Ascending aorta (tissue), 2 donors: ENCODE measurements at regions not wholly inside any gene's neighbourhood (a gene's known extent, or its start where the extent isn't known, plus 50 kb on each side); places are given as distances from the start of the nearest gene placed in this dataset.
"Not testable (repeated sequence)": the region's sequence is repeated elsewhere in the genome, so short reads cannot be mapped to it uniquely, and the experiment has no call there.

ENCODE experiments used
- DNase-seq, 2 donors: peaks; one replicate each; pipeline ENCODE4 v3.0.0-alpha.2; 2019; ENCODE audit warnings: low spot score in 2 of 2
- H3K27ac ChIP-seq, 2 donors: fragments of 200-600 bp; sonication (generic); one replicate each; pipeline ENCODE4 v1.5.1; 2016 to 2017; ENCODE audit warnings: mild to moderate bottlenecking in 1 of 2
- H3K27me3 ChIP-seq: fragments of 200-600 bp; sonication (generic); one replicate; pipeline ENCODE4 v1.5.1; 2017
- H3K36me3 ChIP-seq, 2 donors: fragments of 200-600 bp; sonication (generic); one replicate each; pipeline ENCODE4 v1.5.1; 2016
- H3K4me1 ChIP-seq, 2 donors: fragments of 200-600 bp; sonication (generic); one replicate each; pipeline ENCODE4 v1.5.1; 2016 to 2017; ENCODE audit warnings: mild to moderate bottlenecking in 1 of 2
- H3K4me3 ChIP-seq, 2 donors: fragments of 200-600 bp; sonication (generic); one replicate each; pipeline ENCODE4 v1.5.1; 2016 to 2017; ENCODE audit warnings: mild to moderate bottlenecking in 1 of 2
- H3K9me3 ChIP-seq, 2 donors: fragments of 200-600 bp; sonication (generic); one replicate each; pipeline ENCODE4 v1.5.1; 2016
- intact Hi-C: fragments of 100-400 bp; cut with DNase I; formaldehyde crosslinking; loops from one replicate; pipeline ENCODE4 v1.15.1; 2023
- TF ChIP-seq, protein P1 (sequence below), 3 experiments: fragments of 200-600 bp in 2 of 3; fragments of 450-650 bp in 1 of 3; sonication (generic) in 2 of 3; IDR thresholded peaks; one replicate each; pipeline ENCODE4 v1.5.1; 2016 to 2019; ENCODE audit warnings: antibody characterized with exemption in 3 of 3, mild to moderate bottlenecking in 1 of 3, moderate library complexity in 1 of 3

DNA sequence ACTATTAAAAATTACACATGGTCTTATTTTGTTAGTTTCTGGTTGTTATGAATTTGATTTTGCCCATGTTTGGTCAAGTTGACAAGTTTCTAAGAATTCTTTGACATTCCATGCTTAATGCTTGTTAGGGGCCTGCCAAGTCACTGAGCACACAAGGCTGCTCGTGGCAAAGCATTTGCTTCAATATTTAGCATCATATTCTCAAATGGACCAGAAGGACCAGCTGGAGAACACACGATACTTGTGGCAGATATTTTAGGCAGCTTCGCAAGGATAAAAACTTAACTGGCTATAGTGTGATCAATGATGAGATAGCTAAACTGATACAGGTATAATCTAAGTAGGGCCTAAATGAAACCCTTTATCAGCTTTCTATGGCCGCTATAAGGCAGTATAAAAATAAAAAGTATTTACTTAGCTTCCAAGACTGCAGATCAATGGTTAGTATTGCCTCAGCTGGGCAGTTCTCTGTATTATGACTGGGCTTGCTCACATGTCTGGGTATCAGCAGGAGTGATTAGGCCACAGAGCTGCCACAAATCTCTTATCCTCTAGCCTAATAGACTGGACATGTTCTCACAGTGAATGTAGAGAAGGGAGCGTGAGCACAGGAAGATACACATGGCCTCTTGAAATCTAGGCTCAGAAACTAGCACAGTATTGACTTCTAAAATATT, 155.9 kb upstream of the SPRY2 start:
- peak overlapping the region; percentile 53 to 58 for H3K27ac ChIP-seq
- intact Hi-C loops: no loop called here
- no peak overlapping the region for H3K4me3 ChIP-seq
- H3K9me3 ChIP-seq: no peaks in the 10 kb centered on the region
- DNase-seq: no peak
- no peaks in the 10 kb centered on the region for H3K36me3 ChIP-seq
- TF ChIP-seq, protein P1, sequence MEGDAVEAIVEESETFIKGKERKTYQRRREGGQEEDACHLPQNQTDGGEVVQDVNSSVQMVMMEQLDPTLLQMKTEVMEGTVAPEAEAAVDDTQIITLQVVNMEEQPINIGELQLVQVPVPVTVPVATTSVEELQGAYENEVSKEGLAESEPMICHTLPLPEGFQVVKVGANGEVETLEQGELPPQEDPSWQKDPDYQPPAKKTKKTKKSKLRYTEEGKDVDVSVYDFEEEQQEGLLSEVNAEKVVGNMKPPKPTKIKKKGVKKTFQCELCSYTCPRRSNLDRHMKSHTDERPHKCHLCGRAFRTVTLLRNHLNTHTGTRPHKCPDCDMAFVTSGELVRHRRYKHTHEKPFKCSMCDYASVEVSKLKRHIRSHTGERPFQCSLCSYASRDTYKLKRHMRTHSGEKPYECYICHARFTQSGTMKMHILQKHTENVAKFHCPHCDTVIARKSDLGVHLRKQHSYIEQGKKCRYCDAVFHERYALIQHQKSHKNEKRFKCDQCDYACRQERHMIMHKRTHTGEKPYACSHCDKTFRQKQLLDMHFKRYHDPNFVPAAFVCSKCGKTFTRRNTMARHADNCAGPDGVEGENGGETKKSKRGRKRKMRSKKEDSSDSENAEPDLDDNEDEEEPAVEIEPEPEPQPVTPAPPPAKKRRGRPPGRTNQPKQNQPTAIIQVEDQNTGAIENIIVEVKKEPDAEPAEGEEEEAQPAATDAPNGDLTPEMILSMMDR (IDR thresholded peaks at IDR 0.05): no peak
- no peaks in the 10 kb centered on the region for H3K27me3 ChIP-seq
- H3K4me1 ChIP-seq: no peaks in the 10 kb centered on the region

DNA sequence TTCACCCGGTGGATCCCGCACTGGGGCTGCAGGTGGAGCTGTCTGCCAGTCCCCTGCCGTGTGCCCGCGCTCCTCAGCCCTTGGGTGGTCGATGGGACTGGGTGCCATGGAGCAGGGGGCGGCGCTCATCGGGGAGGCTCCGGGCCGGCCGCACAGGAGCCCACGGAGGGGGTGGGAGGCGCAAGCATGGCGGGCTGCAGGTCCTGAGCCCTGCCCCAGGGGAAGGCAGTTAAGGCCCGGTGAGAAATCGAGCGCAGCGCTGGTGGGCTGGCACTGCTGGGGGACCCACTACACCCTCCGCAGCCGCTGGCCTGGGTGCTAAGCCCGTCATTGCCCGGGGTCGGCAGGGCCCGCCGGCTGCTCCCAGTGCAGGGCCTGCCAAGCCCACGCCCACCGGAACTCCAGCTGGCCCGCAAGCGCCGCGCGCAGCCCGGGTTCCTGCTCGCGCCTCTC, 149.6 kb upstream of the SPRY2 start:
- DNase-seq, intact Hi-C loops, H3K36me3 ChIP-seq, H3K9me3 ChIP-seq, H3K27ac ChIP-seq, H3K4me1 ChIP-seq, H3K27me3 ChIP-seq, H3K4me3 ChIP-seq: not testable (repeated sequence)

DNA sequence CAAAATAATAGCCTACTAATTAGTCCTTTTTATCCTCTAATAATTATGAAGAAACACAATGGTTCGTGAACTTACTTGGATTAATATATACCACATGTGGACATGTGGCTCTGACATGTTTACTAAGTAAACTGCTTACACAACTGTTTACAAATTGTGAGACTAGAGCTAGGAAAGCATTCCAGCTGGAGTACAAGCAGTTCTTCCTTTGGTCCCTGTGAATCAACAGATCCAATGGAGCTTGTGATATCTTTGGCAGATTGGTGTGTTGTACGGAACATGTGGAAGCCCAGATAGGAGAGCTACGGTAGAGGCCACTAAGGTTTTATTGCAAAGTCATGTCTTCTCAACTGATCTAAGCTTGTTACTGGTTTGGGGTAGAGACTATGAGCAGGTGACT, 145.5 kb upstream of the SPRY2 start:
- Histone ChIP-seq H3K4me3 (no peak overlapping the region), H3K27ac (no peak overlapping the region), H3K27me3 (no peaks in the 10 kb centered on the region), H3K36me3 (no peaks in the 10 kb centered on the region), H3K4me1 (no peaks in the 10 kb centered on the region), H3K9me3 (no peaks in the 10 kb centered on the region)
- intact Hi-C loops: no loop called here
- no peak for DNase-seq
- TF ChIP-seq, protein P1 (IDR thresholded peaks at IDR 0.05): no peak

DNA sequence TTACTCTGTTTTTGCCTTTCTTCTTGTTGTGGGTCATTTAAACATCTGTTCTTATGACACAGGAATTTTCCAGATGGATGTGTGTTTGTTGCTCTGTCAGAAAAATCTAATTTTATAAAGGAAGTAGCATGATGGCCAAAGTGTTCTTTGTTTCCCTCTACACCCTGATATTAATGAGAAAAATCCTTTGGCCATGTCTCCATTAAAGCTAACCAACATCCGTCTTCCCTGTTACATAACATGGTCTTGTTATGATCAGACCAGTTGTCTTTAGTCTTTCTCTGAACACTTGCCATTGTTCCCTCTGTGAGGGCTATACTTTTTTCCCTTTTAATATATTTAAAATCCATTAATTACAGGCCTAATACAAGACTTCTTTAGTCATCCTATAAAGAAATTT, 142.2 kb upstream of the SPRY2 start:
- TF ChIP-seq, protein P1 (IDR thresholded peaks at IDR 0.05): no peak
- H3K36me3 ChIP-seq: no peaks in the 10 kb centered on the region
- no peak overlapping the region for H3K27ac ChIP-seq
- H3K9me3 ChIP-seq: no peaks in the 10 kb centered on the region
- no peak overlapping the region for H3K4me3 ChIP-seq
- DNase-seq: no peak
- no peaks in the 10 kb centered on the region for H3K27me3 ChIP-seq
- no peaks in the 10 kb centered on the region for H3K4me1 ChIP-seq
- intact Hi-C loops: no loop called here

- Histone ChIP-seq H3K4me3 (no peak overlapping the region), H3K27me3 (no peaks in the 10 kb centered on the region), H3K9me3 (no peaks in the 10 kb centered on the region), H3K4me1 (no peaks in the 10 kb centered on the region), H3K36me3 (no peaks in the 10 kb centered on the region), H3K27ac (no peak overlapping the region)
- TF ChIP-seq, protein P1 (IDR thresholded peaks at IDR 0.05): no peak
- no peak for DNase-seq
- intact Hi-C loops: no loop called here
Measured at GRCh38 chr13:80481588-80481987, 140.7 kb upstream of the SPRY2 start.

DNA sequence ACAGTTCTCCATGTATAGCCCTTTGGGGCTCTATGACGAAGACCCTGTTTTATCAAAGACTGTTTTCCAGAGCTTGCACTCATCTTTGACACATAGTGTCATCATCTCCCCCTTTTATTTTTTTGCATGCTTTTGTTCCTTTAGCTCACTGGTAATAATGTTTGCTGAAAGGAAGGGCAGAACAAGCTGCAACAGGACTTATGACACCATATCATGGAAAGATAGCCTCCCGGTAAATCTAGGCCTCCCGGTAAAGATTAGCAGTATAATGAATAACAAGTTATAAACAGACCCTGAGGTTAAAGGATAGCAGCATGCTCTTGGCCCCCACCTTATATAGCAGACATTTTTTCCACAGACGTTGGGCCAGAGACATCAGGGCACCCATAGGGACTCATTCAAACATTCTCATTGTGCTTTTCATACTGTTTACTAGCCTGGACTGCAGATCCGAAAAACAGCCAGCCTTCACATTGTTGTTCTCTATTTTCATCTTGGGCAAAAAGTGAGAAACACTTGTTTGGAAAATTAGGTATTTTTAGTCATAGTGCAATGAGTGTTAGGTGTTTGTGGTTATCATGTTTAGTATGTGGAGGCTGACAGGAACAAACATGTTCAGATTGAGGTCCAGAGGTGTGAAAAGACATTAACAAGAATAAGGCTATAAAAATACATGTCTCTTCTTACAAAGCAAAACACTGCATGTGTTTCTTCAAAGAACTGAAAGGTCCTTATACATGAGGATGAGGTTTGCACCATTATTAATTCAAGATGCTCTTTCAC, 136.9 kb upstream of the SPRY2 start:
- intact Hi-C loops: no loop called here
- no peak for DNase-seq
- H3K9me3 ChIP-seq: no peaks in the 10 kb centered on the region
- H3K27me3 ChIP-seq: no peaks in the 10 kb centered on the region
- TF ChIP-seq, protein P1 (IDR thresholded peaks at IDR 0.05): no peak
- H3K27ac ChIP-seq: no peak overlapping the region
- no peak overlapping the region for H3K4me3 ChIP-seq
- no peaks in the 10 kb centered on the region for H3K4me1 ChIP-seq
- H3K36me3 ChIP-seq: no peaks in the 10 kb centered on the region
